ENCODE measurements at regions not wholly inside any gene's neighbourhood (a gene's known extent, or its start where the extent isn't known, plus 50 kb on each side); places are given as distances from the start of the nearest gene placed in this dataset.

DNA sequence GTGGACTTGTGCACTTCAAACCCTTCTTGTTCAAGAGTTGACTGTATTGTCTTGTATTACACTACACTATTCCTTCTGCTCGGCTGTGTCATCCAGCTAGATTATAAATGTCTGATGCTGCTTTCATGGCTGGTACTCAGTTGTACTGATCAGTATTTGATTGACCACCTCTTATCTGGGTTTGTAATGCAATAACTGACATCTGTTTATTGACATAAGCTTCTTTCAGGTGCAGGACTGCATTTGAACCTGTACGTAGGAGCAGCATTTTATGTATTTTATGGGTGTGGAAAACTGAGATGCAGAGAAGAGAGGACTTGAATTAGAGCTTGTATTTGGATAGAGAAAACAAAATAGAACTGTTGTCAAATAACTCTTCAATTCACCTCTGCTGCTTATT lies 309.2 kb downstream of the FGF9 start:
- H3K27ac Mint-ChIP-seq = no peak overlapping the region

DNA sequence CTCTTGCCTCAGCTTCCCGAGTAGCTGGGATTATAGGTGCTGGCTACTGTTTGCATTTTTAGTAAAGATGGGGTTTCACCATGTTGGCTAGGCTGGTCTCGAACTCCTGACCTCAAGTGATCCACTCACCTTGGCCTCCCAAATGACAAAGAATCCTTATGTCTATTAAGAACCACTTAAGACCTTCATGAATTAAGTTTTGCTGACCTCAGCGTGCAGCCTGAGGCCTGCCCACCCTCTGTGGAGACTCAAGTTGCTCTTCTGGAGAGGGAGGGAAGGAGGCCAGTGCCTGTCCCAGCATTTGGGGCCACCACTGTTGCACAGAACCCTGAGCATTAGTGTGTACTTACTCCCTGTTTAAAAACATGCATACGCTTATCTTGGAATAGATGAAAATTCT lies 313.3 kb downstream of the FGF9 start:
- Mint-ChIP-seq H3K4me3 (no peak overlapping the region), H3K36me3 (no peaks in the 10 kb centered on the region), H3K27me3 (no peaks in the 10 kb centered on the region), H3K27ac (no peak overlapping the region), H3K9me3 (no peaks in the 10 kb centered on the region), H3K4me1 (ENCODE audit: low read depth) (no peaks in the 10 kb centered on the region)
- no peak for DNase-seq
- CTCF ChIA-PET = no interaction called here
- POLR2A ChIA-PET = no interaction called here
- intact Hi-C loops (cut with micrococcal nuclease) = no loop called here

More for the DNA sequence above, 309.2 kb downstream of the FGF9 start:
- POLR2A ChIA-PET = no interaction called here
- CTCF ChIA-PET = no interaction called here
- Mint-ChIP-seq H3K27me3 (no peaks in the 10 kb centered on the region), H3K4me3 (no peak overlapping the region), H3K4me1 (ENCODE audit: low read depth) (no peaks in the 10 kb centered on the region), H3K9me3 (no peaks in the 10 kb centered on the region), H3K36me3 (no peaks in the 10 kb centered on the region)
- no peak for DNase-seq
- intact Hi-C loops (cut with micrococcal nuclease) = no loop called here

DNA sequence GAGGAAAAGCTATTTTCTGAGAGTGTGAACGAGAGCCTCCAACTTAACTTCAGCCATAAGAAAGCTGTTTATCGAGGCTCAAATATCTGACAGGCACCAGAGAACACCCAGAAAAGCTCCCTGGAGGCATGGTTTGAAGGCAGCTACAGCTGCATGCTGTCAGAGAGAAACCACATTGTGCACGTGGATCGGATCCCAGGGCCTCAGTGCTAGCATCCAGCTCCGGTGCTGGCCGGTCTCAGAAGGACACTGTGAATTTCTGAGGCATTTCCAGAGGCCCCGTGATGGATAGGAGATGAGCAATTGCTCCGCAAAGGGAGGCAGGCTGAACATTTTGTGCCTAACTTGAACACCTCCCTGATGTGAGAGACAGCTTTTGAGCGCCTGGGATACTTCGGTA lies 315.7 kb downstream of the FGF9 start:
- intact Hi-C loops (cut with micrococcal nuclease) = no loop called here
- no peak overlapping the region for H3K27ac Mint-ChIP-seq
- POLR2A ChIA-PET = no interaction called here
- H3K4me1 Mint-ChIP-seq (ENCODE audit: low read depth) = no peaks in the 10 kb centered on the region
- CTCF ChIA-PET = no interaction called here
- no peaks in the 10 kb centered on the region for H3K36me3 Mint-ChIP-seq
- H3K9me3 Mint-ChIP-seq = no peaks in the 10 kb centered on the region
- no peaks in the 10 kb centered on the region for H3K27me3 Mint-ChIP-seq
- H3K4me3 Mint-ChIP-seq = no peak overlapping the region
- no peak for DNase-seq

DNA sequence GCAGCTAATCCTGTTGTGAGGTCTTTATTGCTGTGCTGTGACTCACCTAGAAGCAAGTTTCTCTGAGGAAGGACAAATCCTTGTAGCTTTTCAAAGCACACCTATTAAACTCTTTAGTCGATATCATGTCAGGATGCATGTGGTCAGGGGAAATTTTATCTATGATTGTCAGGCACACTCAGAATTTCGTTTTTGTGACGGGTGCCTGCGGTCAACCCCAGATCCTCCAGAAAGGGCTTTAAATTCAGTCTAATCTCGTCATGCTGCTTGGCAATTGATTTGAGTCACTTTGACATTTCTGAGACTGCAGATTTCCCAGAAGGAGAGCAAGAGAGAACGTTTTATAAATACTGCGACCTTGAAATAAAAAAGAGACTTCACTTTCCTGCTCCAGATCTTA lies 316.9 kb downstream of the FGF9 start:
- no peaks in the 10 kb centered on the region for H3K4me1 Mint-ChIP-seq (ENCODE audit: low read depth)
- no peak overlapping the region for H3K4me3 Mint-ChIP-seq
- no peaks in the 10 kb centered on the region for H3K9me3 Mint-ChIP-seq
- ChIA-PET CTCF (no interaction called here), POLR2A (no interaction called here)
- no peak overlapping the region for H3K27ac Mint-ChIP-seq
- H3K27me3 Mint-ChIP-seq = no peaks in the 10 kb centered on the region
- no peak for DNase-seq
- H3K36me3 Mint-ChIP-seq = no peaks in the 10 kb centered on the region
- intact Hi-C loops (cut with micrococcal nuclease) = no loop called here

DNA sequence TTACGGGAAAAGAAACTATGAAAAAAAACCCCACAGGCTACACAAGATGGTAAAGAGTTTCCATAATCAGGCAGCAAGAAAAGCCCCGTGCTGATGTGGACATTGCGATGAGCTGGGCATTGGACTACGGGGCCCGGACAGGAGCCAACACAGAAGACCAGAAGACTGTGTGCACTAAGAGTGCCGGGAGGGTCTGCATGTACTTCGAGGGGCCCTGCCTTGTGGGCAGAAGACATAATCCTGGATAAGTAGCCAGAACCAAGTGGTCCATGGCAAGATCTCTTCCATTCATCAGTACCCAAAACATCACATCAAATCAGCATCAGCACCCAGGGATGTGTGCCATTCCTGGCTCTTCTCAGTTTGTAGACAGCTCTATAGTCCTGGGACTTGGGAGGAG lies 317.8 kb downstream of the FGF9 start:
- no peak for DNase-seq
- CTCF ChIA-PET = no interaction called here
- H3K36me3 Mint-ChIP-seq = no peaks in the 10 kb centered on the region
- H3K9me3 Mint-ChIP-seq = no peaks in the 10 kb centered on the region
- intact Hi-C loops (cut with micrococcal nuclease) = no loop called here
- H3K4me1 Mint-ChIP-seq (ENCODE audit: low read depth) = no peaks in the 10 kb centered on the region
- no peak overlapping the region for H3K27ac Mint-ChIP-seq
- POLR2A ChIA-PET = no interaction called here
- no peaks in the 10 kb centered on the region for H3K27me3 Mint-ChIP-seq
- H3K4me3 Mint-ChIP-seq = no peak overlapping the region

DNA sequence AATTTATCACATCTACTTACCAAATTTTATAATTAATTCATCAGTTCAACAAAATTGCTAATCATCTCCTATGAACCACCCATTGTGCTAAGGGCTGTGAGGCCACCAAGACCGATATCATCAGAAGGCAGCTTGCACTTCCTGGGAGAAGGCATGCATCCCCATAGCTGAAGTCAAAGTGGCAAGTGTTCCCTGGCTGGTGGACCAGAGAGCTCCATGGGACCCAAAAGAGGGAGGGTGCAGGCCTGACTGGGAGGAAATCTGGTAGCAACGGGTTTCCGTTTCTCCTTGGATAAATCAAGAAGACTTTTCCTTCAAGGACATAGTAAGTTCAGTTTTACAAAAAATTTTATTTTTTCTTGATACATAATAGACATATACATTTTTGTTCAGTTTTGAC lies 325.2 kb downstream of the FGF9 start:
- H3K27me3 Mint-ChIP-seq = peaks cover 4% of the 10 kb centered on the region
- no peak overlapping the region for H3K4me3 Mint-ChIP-seq
- POLR2A ChIA-PET = no interaction called here

DNA sequence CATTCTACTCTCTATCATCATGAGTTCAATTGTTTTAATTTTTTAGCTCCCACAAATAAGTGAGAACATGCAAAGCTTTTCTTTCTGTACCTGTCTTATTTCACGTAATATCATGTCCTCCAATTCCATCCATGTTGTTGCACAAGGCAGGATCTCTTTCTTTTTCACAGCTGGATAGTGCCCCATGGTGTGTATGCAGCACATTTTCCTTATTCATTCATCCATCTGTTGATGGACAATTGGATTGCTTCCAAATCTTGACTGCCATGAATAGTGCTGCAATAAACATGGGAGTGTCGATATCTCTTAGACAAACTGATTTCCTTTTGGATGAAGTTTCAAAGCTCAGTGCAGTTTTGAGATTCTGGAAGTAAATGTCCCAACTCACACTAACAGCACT lies 326.9 kb downstream of the FGF9 start:
- CTCF ChIA-PET = no interaction called here
- DNase-seq = no peak
- intact Hi-C loops (cut with micrococcal nuclease) = no loop called here
- POLR2A ChIA-PET = interaction anchor here (1.0 kb wide), 1 partner anchor 21 kb away, joined by 3 read pairs; no protein-coding TSS in a partner anchor
- no peak overlapping the region for H3K4me3 Mint-ChIP-seq
- H3K27me3 Mint-ChIP-seq = peaks cover 4% of the 10 kb centered on the region
- no peaks in the 10 kb centered on the region for H3K4me1 Mint-ChIP-seq (ENCODE audit: low read depth)
- H3K9me3 Mint-ChIP-seq = no peaks in the 10 kb centered on the region
- no peak overlapping the region for H3K27ac Mint-ChIP-seq
- H3K36me3 Mint-ChIP-seq = no peaks in the 10 kb centered on the region

More for the DNA sequence above, 325.2 kb downstream of the FGF9 start:
- Mint-ChIP-seq H3K4me1 (ENCODE audit: low read depth) (no peaks in the 10 kb centered on the region), H3K36me3 (no peaks in the 10 kb centered on the region), H3K9me3 (no peaks in the 10 kb centered on the region), H3K27ac (no peak overlapping the region)
- intact Hi-C loops (cut with micrococcal nuclease) = no loop called here
- no peak for DNase-seq
- CTCF ChIA-PET = interaction anchor here (0.6 kb wide), 1 partner anchor 471 kb away, joined by 4 read pairs; no protein-coding TSS in a partner anchor

DNA sequence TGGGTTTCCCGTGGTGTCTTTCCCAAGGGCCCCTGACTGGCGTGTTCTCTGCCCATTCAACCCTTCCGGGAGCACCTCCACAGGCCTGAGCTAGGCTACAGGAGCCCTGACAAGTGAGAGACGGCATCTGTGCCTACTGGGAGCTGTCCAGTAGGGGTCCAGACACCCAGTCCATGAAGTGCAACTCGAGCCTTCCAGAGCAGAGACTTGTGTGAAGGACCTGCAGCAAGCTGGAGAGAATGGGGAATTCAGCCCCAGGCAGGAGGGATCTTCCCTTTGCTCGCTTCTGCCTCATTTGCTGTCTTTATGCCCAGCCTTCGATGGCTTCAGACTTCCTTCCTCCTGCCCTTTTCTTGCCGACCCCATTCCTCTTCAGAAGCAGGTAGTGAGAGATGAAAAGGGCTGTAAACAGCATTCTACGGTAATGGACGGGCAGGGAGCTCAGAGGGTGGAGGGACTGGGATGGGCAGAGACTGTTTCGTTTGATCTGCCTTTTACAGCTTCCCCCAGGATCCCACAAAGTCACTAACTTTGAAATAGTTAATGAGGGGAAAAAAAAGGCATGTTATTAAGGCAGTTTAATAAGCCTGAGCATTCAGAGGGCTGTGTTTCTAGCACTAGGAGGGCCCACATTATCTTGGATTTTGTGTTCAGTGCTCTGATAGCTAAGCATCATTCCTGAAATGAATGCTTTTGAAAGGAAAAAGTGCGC lies 327.6 kb downstream of the FGF9 start:
- Mint-ChIP-seq H3K36me3 (no peaks in the 10 kb centered on the region), H3K4me3 (no peak overlapping the region), H3K9me3 (no peaks in the 10 kb centered on the region), H3K27ac (no peak overlapping the region), H3K27me3 (peaks cover 4% of the 10 kb centered on the region), H3K4me1 (ENCODE audit: low read depth) (no peaks in the 10 kb centered on the region)
- ChIA-PET CTCF (no interaction called here), POLR2A (interaction anchor here (1.0 kb wide), 1 partner anchor 22 kb away, joined by 3 read pairs; no protein-coding TSS in a partner anchor)
- intact Hi-C loops (cut with micrococcal nuclease) = no loop called here
- DNase-seq = no peak

DNA sequence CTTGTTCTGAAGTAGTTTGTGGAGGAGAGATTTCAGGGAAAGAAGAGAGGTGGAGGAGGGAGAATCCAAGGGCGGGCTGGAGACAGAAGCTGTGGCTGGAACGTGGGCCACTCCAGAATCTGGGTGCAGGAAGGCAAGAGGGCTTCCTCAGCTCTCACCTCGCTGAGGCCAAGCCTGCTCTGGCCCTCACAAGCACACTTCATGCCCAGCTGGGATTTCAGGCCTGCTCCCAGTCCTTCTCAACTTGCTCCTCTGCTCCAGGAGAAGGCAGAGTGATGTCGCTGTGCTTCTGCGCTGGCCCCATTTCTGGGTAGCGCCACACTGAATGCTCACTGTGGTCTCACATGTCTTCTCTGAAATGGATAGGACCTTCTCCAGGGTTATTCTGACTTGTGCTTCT lies 328.8 kb downstream of the FGF9 start:
- Mint-ChIP-seq H3K36me3 (no peaks in the 10 kb centered on the region), H3K27me3 (peaks cover 4% of the 10 kb centered on the region), H3K4me3 (no peak overlapping the region), H3K27ac (no peak overlapping the region), H3K4me1 (ENCODE audit: low read depth) (no peaks in the 10 kb centered on the region), H3K9me3 (no peaks in the 10 kb centered on the region)
- intact Hi-C loops (cut with micrococcal nuclease) = no loop called here
- ChIA-PET POLR2A (no interaction called here), CTCF (no interaction called here)
- no peak for DNase-seq

DNA sequence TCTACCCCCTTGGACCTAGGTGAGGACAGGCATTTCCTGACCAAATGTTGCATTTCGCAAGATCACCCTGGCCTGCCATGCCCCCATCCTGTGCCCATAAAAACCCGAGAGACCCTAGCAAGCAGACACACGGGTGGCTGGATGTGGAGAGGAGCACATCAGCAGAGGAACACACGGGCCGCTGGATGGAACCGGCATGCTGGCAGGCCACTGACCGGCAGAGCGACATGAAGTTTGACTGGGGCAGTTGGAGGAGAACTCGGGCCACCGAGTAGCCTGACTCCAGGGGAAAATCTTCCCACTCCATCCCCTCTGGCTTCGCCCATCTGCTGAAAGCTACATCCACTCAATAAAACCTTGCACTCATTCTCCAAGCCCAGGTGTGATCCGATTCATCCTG lies 329.3 kb downstream of the FGF9 start:
- Mint-ChIP-seq H3K36me3 (no peaks in the 10 kb centered on the region), H3K4me3 (no peak overlapping the region), H3K9me3 (no peaks in the 10 kb centered on the region), H3K27me3 (peaks cover 4% of the 10 kb centered on the region), H3K27ac (no peak overlapping the region), H3K4me1 (ENCODE audit: low read depth) (no peaks in the 10 kb centered on the region)
- DNase-seq = no peak
- POLR2A ChIA-PET = no interaction called here
- CTCF ChIA-PET = no interaction called here
- intact Hi-C loops (cut with micrococcal nuclease) = no loop called here

DNA sequence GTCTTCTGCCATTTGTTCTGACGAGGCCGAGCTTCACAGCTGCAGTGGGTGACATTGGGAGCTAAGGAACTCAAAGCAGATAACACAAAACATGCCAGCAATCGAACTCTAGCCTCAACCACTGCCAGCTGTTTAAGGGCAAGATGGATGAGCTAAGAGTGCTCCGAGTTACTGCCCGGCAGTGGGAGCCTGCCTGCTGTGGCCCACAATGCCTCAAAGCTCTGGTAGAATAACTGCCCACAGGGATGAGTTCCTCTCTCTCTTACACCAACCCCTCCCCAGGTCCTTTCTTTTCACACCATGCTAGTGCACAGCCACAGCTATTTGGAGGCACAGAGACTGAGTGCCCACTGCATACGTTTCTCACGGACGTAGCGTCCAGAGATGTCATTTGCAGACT lies 330.5 kb downstream of the FGF9 start:
- H3K36me3 Mint-ChIP-seq = no peaks in the 10 kb centered on the region
- no peak overlapping the region for H3K27ac Mint-ChIP-seq
- no peak overlapping the region for H3K4me3 Mint-ChIP-seq
- H3K9me3 Mint-ChIP-seq = no peaks in the 10 kb centered on the region
- ChIA-PET POLR2A (no interaction called here), CTCF (no interaction called here)
- H3K27me3 Mint-ChIP-seq = peaks cover 4% of the 10 kb centered on the region
- DNase-seq = no peak
- intact Hi-C loops (cut with micrococcal nuclease) = no loop called here
- H3K4me1 Mint-ChIP-seq (ENCODE audit: low read depth) = no peaks in the 10 kb centered on the region

DNA sequence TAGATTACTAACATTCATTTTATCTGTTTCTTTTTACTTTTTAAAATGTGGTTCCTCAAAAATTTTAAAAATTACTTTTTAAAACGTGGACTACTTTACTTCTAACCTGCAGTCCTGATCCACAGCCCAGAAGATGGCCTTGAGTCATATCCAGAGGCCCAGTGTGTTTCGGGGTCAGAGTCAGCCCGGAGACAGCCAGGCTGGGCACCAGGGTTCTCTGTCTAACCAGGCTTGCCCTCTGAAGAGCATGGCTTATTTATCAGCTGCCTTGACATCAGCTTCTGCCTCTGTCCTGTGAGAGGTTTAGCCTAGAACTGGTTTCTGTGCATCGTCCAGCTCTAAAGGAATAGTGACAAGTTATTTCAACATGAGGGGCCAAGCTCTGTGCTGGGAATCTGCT lies 332.0 kb downstream of the FGF9 start:
- intact Hi-C loops (cut with micrococcal nuclease) = no loop called here
- peaks cover 4% of the 10 kb centered on the region for H3K27me3 Mint-ChIP-seq
- CTCF ChIA-PET = no interaction called here
- no peaks in the 10 kb centered on the region for H3K36me3 Mint-ChIP-seq
- POLR2A ChIA-PET = no interaction called here
- peaks cover under 1% of the 10 kb centered on the region for H3K9me3 Mint-ChIP-seq
- no peak for DNase-seq
- H3K4me3 Mint-ChIP-seq = no peak overlapping the region
- H3K27ac Mint-ChIP-seq = no peak overlapping the region
- H3K4me1 Mint-ChIP-seq (ENCODE audit: low read depth) = no peaks in the 10 kb centered on the region

DNA sequence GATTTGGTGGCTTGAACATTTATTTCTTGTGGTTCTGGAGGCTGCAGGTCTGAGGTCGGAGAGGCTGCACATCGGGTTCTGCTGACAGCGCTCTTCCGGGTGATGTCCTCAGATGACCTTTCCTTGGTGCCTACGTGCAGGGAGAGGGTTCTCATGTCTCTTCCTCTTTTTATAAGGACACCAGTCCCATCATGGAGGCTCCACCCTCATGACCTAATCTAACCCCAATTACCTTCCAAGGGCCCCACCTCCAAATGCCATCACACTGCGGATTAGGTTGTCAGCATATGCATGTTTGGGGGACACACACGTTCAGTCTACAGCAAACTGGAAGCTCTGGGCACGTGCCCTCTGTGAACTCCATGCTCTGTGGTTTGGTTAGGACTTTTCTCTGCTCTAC lies 338.6 kb downstream of the FGF9 start:
- POLR2A ChIA-PET = no interaction called here
- H3K27ac Mint-ChIP-seq = no peak overlapping the region
- CTCF ChIA-PET = interaction anchor here (0.6 kb wide), 1 partner anchor 53 kb away, joined by 3 read pairs; no protein-coding TSS in a partner anchor
- intact Hi-C loops (cut with micrococcal nuclease) = no loop called here
- H3K4me3 Mint-ChIP-seq = no peak overlapping the region
- peaks cover 3% of the 10 kb centered on the region for H3K9me3 Mint-ChIP-seq
- DNase-seq = no peak
- H3K27me3 Mint-ChIP-seq = no peaks in the 10 kb centered on the region
- H3K36me3 Mint-ChIP-seq = no peaks in the 10 kb centered on the region
- no peaks in the 10 kb centered on the region for H3K4me1 Mint-ChIP-seq (ENCODE audit: low read depth)

Data from activated CD4-positive, alpha-beta memory T cell treated with anti-CD3 and anti-CD28 coated beads for 36 hours (primary cell).